ENCODE measurements at regions not wholly inside any gene's neighbourhood (a gene's known extent, or its start where the extent isn't known, plus 50 kb on each side); places are given as distances from the start of the nearest gene placed in this dataset.

- no peak for TF ChIP-seq ZNF407 (IDR thresholded peaks at IDR 0.05; ENCODE audit: low read depth)
- TF ChIP-seq TCF7L2 (IDR thresholded peaks at IDR 0.05; ENCODE audit: low read depth, low read length): no peak
- no peak for TF ChIP-seq HMG20A (CRISPR knock-in tag; conservative IDR thresholded peaks at IDR 0.05)
- no peak for TF ChIP-seq NCOA6 (IDR thresholded peaks at IDR 0.05)
- TF ChIP-seq NCOA2 (IDR thresholded peaks at IDR 0.05; ENCODE audit: partially characterized antibody in 2 of 2): no peak
Observed at GRCh38 chr21:36639769-36640168, 59.1 kb upstream of the SIM2 start (continued).
